NB4 (cell line): ENCODE measurements at regions not wholly inside any gene's neighbourhood (a gene's known extent, or its start where the extent isn't known, plus 50 kb on each side); places are given as distances from the start of the nearest gene placed in this dataset.

Source experiments
- DNase-seq: peaks from one replicate; pipeline ENCODE4 v3.0.0; 2010; ENCODE audit warnings: low read depth
- H3K4me3 ChIP-seq: one replicate; pipeline ENCODE4 v1.5.1; 2011; ENCODE audit warnings: mild to moderate bottlenecking, low read depth, low read length, moderate library complexity
- MYC ChIP-seq: IDR thresholded peaks from 2 replicates; pipeline ENCODE4 v1.6.1; 2011; ENCODE audit warnings: low read depth, low read length
- POLR2A ChIP-seq: IDR thresholded peaks from 2 replicates; pipeline ENCODE4 v1.6.1; 2011; ENCODE audit warnings: mild to moderate bottlenecking; ENCODE audit not compliant: insufficient read length; ENCODE audit errors: extremely low read depth
- TF ChIP-seq, protein P1 (sequence below): IDR thresholded peaks from one replicate; pipeline ENCODE4 v1.5.1; 2012; ENCODE audit warnings: low read depth, low read length
- TF ChIP-seq, protein P2 (sequence below): IDR thresholded peaks from 2 replicates; pipeline ENCODE4 v1.6.1; 2011; ENCODE audit warnings: low read depth, low read length

DNA sequence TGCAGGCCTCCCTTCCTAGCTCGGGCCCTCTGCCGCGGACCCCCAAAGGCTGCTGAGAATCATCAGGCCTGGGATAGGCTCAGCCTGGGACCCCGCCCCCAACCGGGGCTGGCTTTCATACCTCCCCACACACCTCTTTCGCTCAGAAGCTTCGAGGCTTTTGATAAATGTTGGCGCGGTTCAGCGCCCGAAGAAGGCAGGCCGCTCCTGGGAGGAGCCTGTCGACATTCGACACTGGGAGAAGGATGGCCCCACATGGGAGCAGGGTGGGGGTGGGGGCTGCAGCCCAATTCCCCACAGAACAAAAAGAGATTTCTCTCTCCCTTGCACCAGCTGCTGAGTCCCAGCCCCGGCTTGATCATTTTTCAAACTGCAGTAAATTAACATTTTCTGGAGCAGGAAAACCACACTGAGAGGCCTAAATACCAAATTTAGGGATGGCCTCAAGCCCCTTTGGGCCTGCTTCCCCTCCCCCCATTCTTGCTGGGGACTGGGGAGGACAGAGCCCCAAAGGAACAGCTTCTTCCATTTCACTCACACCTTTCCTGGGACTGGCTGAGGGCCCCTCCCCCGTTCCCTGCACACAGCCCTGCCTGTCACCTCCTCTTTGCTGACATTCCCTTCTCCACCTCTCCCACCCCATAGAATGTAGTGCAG lies 112.9 kb upstream of the PJA1 start:
- TF ChIP-seq, protein P1, sequence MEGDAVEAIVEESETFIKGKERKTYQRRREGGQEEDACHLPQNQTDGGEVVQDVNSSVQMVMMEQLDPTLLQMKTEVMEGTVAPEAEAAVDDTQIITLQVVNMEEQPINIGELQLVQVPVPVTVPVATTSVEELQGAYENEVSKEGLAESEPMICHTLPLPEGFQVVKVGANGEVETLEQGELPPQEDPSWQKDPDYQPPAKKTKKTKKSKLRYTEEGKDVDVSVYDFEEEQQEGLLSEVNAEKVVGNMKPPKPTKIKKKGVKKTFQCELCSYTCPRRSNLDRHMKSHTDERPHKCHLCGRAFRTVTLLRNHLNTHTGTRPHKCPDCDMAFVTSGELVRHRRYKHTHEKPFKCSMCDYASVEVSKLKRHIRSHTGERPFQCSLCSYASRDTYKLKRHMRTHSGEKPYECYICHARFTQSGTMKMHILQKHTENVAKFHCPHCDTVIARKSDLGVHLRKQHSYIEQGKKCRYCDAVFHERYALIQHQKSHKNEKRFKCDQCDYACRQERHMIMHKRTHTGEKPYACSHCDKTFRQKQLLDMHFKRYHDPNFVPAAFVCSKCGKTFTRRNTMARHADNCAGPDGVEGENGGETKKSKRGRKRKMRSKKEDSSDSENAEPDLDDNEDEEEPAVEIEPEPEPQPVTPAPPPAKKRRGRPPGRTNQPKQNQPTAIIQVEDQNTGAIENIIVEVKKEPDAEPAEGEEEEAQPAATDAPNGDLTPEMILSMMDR = no peak
- TF ChIP-seq, protein P2, sequence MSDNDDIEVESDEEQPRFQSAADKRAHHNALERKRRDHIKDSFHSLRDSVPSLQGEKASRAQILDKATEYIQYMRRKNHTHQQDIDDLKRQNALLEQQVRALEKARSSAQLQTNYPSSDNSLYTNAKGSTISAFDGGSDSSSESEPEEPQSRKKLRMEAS = no peak
- no peak for TF ChIP-seq POLR2A
- TF ChIP-seq MYC = no peak
- H3K4me3 ChIP-seq = no peak overlapping the region
- no peak for DNase-seq

DNA sequence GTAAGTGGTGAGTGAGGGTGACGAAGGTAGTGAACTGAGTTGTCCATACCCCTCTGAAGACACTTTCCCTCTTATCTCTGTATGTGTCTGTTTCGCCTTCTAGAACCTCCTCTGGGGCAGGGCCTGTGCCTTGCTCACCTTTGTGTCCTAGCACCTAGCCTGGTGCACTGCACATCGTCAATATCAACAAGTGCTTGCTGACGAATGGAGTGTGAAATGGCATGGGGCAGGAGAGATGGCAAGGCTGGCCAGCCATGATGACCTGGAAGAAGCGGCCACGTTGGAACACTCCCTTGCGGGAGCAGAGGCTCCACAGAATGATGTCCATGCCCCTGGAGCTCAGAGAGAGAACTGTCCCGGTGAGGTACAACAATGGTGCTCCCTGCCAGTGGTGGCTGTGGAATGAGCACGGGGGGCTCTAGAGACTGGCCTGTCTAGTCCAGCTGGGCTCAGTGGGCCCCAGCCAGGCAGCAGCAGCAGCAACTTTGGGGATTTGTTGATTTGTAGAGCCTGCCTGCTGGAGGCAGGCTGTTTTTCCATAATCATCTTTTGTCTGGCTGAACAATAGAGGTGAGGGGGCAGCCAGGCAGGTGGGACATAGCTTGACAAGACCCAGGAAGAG lies 112.2 kb upstream of the PJA1 start:
- TF ChIP-seq POLR2A = no peak
- TF ChIP-seq, protein P1 = no peak
- TF ChIP-seq, protein P2 = no peak
- TF ChIP-seq MYC = no peak

GRCh38 chrX:69268611-69269010 lies 103.4 kb upstream of the PJA1 start:
- no peak for TF ChIP-seq POLR2A
- TF ChIP-seq, protein P2 = no peak
- TF ChIP-seq, protein P1 = no peak
- no peak for TF ChIP-seq MYC
- peak; percentile 47 for DNase-seq

More for the DNA sequence above, 112.2 kb upstream of the PJA1 start:
- no peak for DNase-seq
- H3K4me3 ChIP-seq = no peak overlapping the region

GRCh38 chrX:69264158-69264581 lies 98.9 kb upstream of the PJA1 start:
- no peak for DNase-seq
- H3K4me3 ChIP-seq = no peak overlapping the region
- TF ChIP-seq, protein P1 = no peak
- no peak for TF ChIP-seq MYC
- no peak for TF ChIP-seq POLR2A
- TF ChIP-seq, protein P2 = no peak

More at GRCh38 chrX:69268611-69269010, 103.4 kb upstream of the PJA1 start:
- H3K4me3 ChIP-seq = no peak overlapping the region

- H3K4me3 ChIP-seq = no peak overlapping the region
- no peak for DNase-seq
- TF ChIP-seq POLR2A = no peak
- TF ChIP-seq, protein P1 = no peak
- TF ChIP-seq MYC = no peak
- TF ChIP-seq, protein P2 = no peak
These were observed 98.1 kb upstream of the PJA1 start for GRCh38 chrX:69263251-69263820.
